Left lung (tissue), 4 donors: ENCODE measurements at regions not wholly inside any gene's neighbourhood (a gene's known extent, or its start where the extent isn't known, plus 50 kb on each side); places are given as distances from the start of the nearest gene placed in this dataset.
"Not testable (repeated sequence)": the region's sequence is repeated elsewhere in the genome, so short reads cannot be mapped to it uniquely, and the experiment has no call there.

ENCODE experiments used
- ATAC-seq: fragments of 200-7000 bp; cut with Tn5 transposase; one replicate; pipeline ENCODE4 v1.9.1; 2020; ENCODE audit warnings: moderate library complexity
- DNase-seq, 4 donors: peaks; one replicate each; pipeline ENCODE4 v3.0.0-alpha.2; 2013 to 2020
- H3K27ac ChIP-seq, 2 donors: fragments of 200-600 bp; sonication (generic) in 1 of 2; one replicate each; pipeline versions ENCODE4 v1.5.0 to v1.8.0; 2020 to 2021
- H3K27me3 ChIP-seq, 2 donors: fragments of 200-600 bp; sonication (generic) in 1 of 2; one replicate each; pipeline versions ENCODE4 v1.5.0 to v1.8.0; 2020 to 2021
- H3K36me3 ChIP-seq, 2 donors: fragments of 200-600 bp; sonication (generic) in 1 of 2; one replicate each; pipeline versions ENCODE4 v1.5.0 to v1.8.0; 2020 to 2021
- H3K4me1 ChIP-seq, 2 donors: fragments of 200-600 bp; one replicate each; pipeline ENCODE4 v1.8.0; 2021
- H3K4me3 ChIP-seq, 2 donors: fragments of 200-600 bp; sonication (generic) in 1 of 2; one replicate each; pipeline versions ENCODE4 v1.5.0 to v1.8.0; 2020 to 2021; ENCODE audit warnings: mild to moderate bottlenecking in 1 of 2
- H3K9me3 ChIP-seq, 2 donors: fragments of 200-600 bp; sonication (generic) in 1 of 2; one replicate each; pipeline versions ENCODE4 v1.5.0 to v1.8.0; 2020 to 2021
- CTCF ChIP-seq, 2 donors: fragments of 200-600 bp; sonication (generic) in 1 of 2; IDR thresholded peaks; one replicate each; pipeline versions ENCODE4 v1.5.0 to v1.8.0; 2021; ENCODE audit warnings: antibody characterized with exemption in 2 of 2
- intact Hi-C, 2 donors: fragments of 100-400 bp; cut with DNase I; formaldehyde crosslinking; loops; one replicate each; pipeline versions ENCODE4 v1.11.2 to v1.14.2; 2022
- donor health status: DM: no; HTN: yes; CAD: no.
- donor health status: DM: no; HTN: no; CAD: no.

DNA sequence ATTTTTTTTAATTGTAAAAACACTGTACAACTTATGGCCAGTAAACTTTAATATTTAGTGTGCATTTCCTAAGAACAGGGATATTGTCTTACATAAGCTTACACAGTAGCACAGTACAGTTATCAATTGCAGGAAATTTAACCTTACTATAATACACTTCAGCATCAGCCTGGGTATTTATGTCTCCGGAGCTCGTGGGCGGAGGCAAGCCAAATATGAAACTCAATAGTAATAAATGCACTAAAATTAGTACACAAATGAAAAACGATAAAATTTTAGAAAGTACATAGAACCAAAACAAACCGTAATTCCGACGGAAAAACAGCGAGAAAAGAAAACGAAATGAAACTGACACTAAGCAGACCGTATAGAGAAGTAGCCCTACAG, 91.2 kb downstream of the ANXA2R start:
- peak overlapping the region in 1 of 2 donors; percentile 50 for H3K4me3 ChIP-seq
- no peaks in the 10 kb centered on the region for H3K36me3 ChIP-seq
- no peak for TF ChIP-seq CTCF (IDR thresholded peaks at IDR 0.05)
- H3K27me3 ChIP-seq = peaks cover 61 to 98% of the 10 kb centered on the region in 2 donors
- H3K4me1 ChIP-seq = peaks cover 8 to 33% of the 10 kb centered on the region in 2 donors
- no peak for ATAC-seq
- DNase-seq = no peak
- peaks cover 0 to 8% of the 10 kb centered on the region in 2 donors for H3K9me3 ChIP-seq
- intact Hi-C loops = no loop called here
- peak overlapping the region; percentile 86 to 100 for H3K27ac ChIP-seq

DNA sequence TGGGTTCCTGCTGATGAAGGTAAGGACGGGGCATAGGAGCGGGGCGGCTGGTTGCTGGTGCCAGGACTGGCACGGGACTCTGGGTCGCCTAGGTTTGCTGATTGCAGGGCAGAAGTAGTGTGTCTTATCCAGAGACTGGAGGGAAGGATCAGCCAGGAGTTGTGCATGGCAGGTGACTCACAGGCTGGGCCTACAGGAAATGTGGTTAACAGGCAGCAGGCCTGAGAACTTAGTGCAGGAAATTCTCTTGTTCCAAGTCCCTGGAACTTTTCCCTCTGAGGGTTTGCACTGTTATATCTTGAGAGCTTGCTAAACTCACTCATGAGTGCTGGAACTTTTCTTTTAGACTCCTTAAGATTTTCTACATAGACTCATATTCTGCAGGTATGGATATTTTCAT, 95.1 kb downstream of the ANXA2R start:
- DNase-seq = no peak
- Histone ChIP-seq H3K27me3 (peaks cover 46 to 89% of the 10 kb centered on the region in 2 donors), H3K4me3 (no peak overlapping the region), H3K4me1 (peaks cover 2 to 20% of the 10 kb centered on the region in 2 donors), H3K27ac (no peak overlapping the region), H3K9me3 (no peaks in the 10 kb centered on the region), H3K36me3 (no peaks in the 10 kb centered on the region)
- TF ChIP-seq CTCF (IDR thresholded peaks at IDR 0.05) = no peak
- intact Hi-C loops = no loop called here
- ATAC-seq = peak; percentile 63

DNA sequence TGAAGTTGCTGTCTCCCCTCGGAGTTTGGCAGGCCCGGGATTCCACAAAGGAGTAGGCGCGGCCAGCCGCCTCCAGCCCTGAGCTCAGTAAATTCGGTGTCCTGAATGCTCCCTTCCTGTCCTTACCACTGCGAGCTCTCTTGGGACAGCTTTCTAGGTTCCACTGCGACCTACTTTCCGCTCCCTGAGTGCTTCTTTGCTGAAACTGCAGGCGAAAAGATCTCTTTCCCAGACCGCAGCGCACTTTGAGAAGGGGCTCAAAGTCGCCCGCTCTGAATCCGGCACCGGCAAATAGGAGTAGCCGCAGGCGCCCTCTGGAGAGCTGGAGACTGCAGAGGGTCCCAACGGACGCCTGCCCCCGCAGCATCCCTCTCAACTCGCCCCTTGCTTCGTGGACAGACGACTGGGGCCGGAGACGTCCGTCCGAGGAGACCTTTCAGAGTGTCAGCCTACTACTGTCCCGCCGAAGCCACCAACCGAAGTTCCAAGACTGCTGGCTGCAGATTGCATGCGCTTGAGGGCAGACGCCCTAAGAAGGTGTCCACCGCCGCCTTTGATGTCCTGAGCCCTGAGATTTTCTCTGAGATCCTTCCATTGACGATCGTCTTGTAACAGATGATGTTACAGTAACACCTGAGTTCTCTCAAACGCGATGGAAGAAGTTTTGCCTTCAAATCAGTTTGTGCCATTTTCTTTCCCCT, 96.0 kb downstream of the ANXA2R start:
- intact Hi-C loops = no loop called here
- DNase-seq = peak in 1 of 4 donors; percentile 77
- H3K27me3 ChIP-seq = peaks cover 38 to 89% of the 10 kb centered on the region in 2 donors

GRCh38 chr5:42940853-42941252, 99.3 kb downstream of the ANXA2R start:
- DNase-seq (no peak), ATAC-seq (no peak)
- peaks cover 19 to 57% of the 10 kb centered on the region in 2 donors for H3K27me3 ChIP-seq
- intact Hi-C loops = no loop called here
- TF ChIP-seq CTCF (IDR thresholded peaks at IDR 0.05) = no peak
- no peaks in the 10 kb centered on the region for H3K36me3 ChIP-seq
- no peaks in the 10 kb centered on the region for H3K9me3 ChIP-seq
- no peak overlapping the region for H3K4me3 ChIP-seq
- H3K4me1 ChIP-seq = peaks cover 0 to 5% of the 10 kb centered on the region in 2 donors
- H3K27ac ChIP-seq = no peak overlapping the region

More for the DNA sequence above, 96.0 kb downstream of the ANXA2R start:
- Histone ChIP-seq H3K27ac (no peak overlapping the region), H3K4me3 (no peak overlapping the region), H3K9me3 (no peaks in the 10 kb centered on the region), H3K36me3 (no peaks in the 10 kb centered on the region), H3K4me1 (peaks cover 0 to 11% of the 10 kb centered on the region in 2 donors)
- TF ChIP-seq CTCF (IDR thresholded peaks at IDR 0.05) = no peak
- no peak for ATAC-seq

- H3K27me3 ChIP-seq, H3K4me1 ChIP-seq, DNase-seq, intact Hi-C loops, H3K4me3 ChIP-seq, H3K27ac ChIP-seq, H3K36me3 ChIP-seq, ATAC-seq: not testable (repeated sequence)
- H3K9me3 ChIP-seq = peaks cover 0 to 20% of the 10 kb centered on the region in 2 donors
Observed at GRCh38 chr5:42932011-42932410, 108.1 kb downstream of the ANXA2R start.

- DNase-seq, H3K4me1 ChIP-seq, intact Hi-C loops, ATAC-seq, H3K36me3 ChIP-seq, H3K27ac ChIP-seq, H3K4me3 ChIP-seq, H3K27me3 ChIP-seq: not testable (repeated sequence)
- H3K9me3 ChIP-seq = peaks cover 0 to 20% of the 10 kb centered on the region in 2 donors
Observed at GRCh38 chr5:42931451-42931850, 108.7 kb downstream of the ANXA2R start.
